Uterus (tissue), 2 donors: ENCODE measurements at regions not wholly inside any gene's neighbourhood (a gene's known extent, or its start where the extent isn't known, plus 50 kb on each side); places are given as distances from the start of the nearest gene placed in this dataset.

Experiments used
- CTCF ChIP-seq, 4 experiments: fragments of 200-600 bp in 2 of 4; fragments of 450-650 bp in 2 of 4; sonication (generic) in 2 of 4; IDR thresholded peaks; one replicate each; pipeline ENCODE4 v1.5.1; 2016 to 2019; ENCODE audit warnings: antibody characterized with exemption in 4 of 4, mild to moderate bottlenecking in 2 of 4, moderate library complexity in 1 of 4
- POLR2A ChIP-seq, 2 donors: fragments of 450-650 bp; IDR thresholded peaks; one replicate each; pipeline ENCODE4 v1.6.1; 2016; ENCODE audit warnings: antibody characterized with exemption in 2 of 2, mild to moderate bottlenecking in 1 of 2, moderate library complexity in 1 of 2

- TF ChIP-seq CTCF (IDR thresholded peaks at IDR 0.05) (no peak), POLR2A (IDR thresholded peaks at IDR 0.05) (no peak)
These were observed 95.0 kb downstream of the ZNF737 start for GRCh38 chr19:20470345-20471135.
